ENCODE measurements at regions not wholly inside any gene's neighbourhood (a gene's known extent, or its start where the extent isn't known, plus 50 kb on each side); places are given as distances from the start of the nearest gene placed in this dataset.

GRCh38 chr10:1882728-1883127 is 145.4 kb upstream of the ADARB2 start:
- Mint-ChIP-seq H3K4me3 (ENCODE audit: unreplicated experiment) (no peak overlapping the region), H3K9me3 (ENCODE audit: unreplicated experiment) (peaks cover 11% of the 10 kb centered on the region), H3K36me3 (ENCODE audit: unreplicated experiment) (no peaks in the 10 kb centered on the region), H3K27ac (ENCODE audit: unreplicated experiment) (no peak overlapping the region), H3K4me1 (ENCODE audit: unreplicated experiment) (no peaks in the 10 kb centered on the region), H3K27me3 (ENCODE audit: unreplicated experiment) (peaks cover 16% of the 10 kb centered on the region)
- no peak for DNase-seq (ENCODE audit: extremely low spot score, unreplicated experiment)
- TF ChIP-seq CTCF (IDR thresholded peaks at IDR 0.05) = no peak

GRCh38 chr10:1882180-1882579 is 144.9 kb upstream of the ADARB2 start:
- Mint-ChIP-seq H3K36me3 (ENCODE audit: unreplicated experiment) (no peaks in the 10 kb centered on the region), H3K27ac (ENCODE audit: unreplicated experiment) (no peak overlapping the region), H3K4me3 (ENCODE audit: unreplicated experiment) (no peak overlapping the region), H3K4me1 (ENCODE audit: unreplicated experiment) (no peaks in the 10 kb centered on the region), H3K9me3 (ENCODE audit: unreplicated experiment) (peaks cover 11% of the 10 kb centered on the region), H3K27me3 (ENCODE audit: unreplicated experiment) (peaks cover 16% of the 10 kb centered on the region)
- no peak for DNase-seq (ENCODE audit: extremely low spot score, unreplicated experiment)
- no peak for TF ChIP-seq CTCF (IDR thresholded peaks at IDR 0.05)

GRCh38 chr10:1881636-1882035 is 144.3 kb upstream of the ADARB2 start:
- Mint-ChIP-seq H3K36me3 (ENCODE audit: unreplicated experiment) (no peaks in the 10 kb centered on the region), H3K9me3 (ENCODE audit: unreplicated experiment) (peaks cover 11% of the 10 kb centered on the region), H3K27me3 (ENCODE audit: unreplicated experiment) (peaks cover 16% of the 10 kb centered on the region), H3K27ac (ENCODE audit: unreplicated experiment) (no peak overlapping the region), H3K4me1 (ENCODE audit: unreplicated experiment) (no peaks in the 10 kb centered on the region), H3K4me3 (ENCODE audit: unreplicated experiment) (no peak overlapping the region)
- no peak for TF ChIP-seq CTCF (IDR thresholded peaks at IDR 0.05)
- no peak for DNase-seq (ENCODE audit: extremely low spot score, unreplicated experiment)

GRCh38 chr10:1874533-1874932 is 137.2 kb upstream of the ADARB2 start:
- no peaks in the 10 kb centered on the region for H3K4me1 Mint-ChIP-seq (ENCODE audit: unreplicated experiment)
- peak; percentile 51 for DNase-seq (ENCODE audit: extremely low spot score, unreplicated experiment)
- H3K9me3 Mint-ChIP-seq (ENCODE audit: unreplicated experiment) = peaks cover 5% of the 10 kb centered on the region
- no peak overlapping the region for H3K27ac Mint-ChIP-seq (ENCODE audit: unreplicated experiment)
- TF ChIP-seq CTCF (IDR thresholded peaks at IDR 0.05) = no peak
- peaks cover 28% of the 10 kb centered on the region for H3K27me3 Mint-ChIP-seq (ENCODE audit: unreplicated experiment)
- no peaks in the 10 kb centered on the region for H3K36me3 Mint-ChIP-seq (ENCODE audit: unreplicated experiment)
- no peak overlapping the region for H3K4me3 Mint-ChIP-seq (ENCODE audit: unreplicated experiment)

- H3K4me3 Mint-ChIP-seq (ENCODE audit: unreplicated experiment) = no peak overlapping the region
- H3K27ac Mint-ChIP-seq (ENCODE audit: unreplicated experiment) = no peak overlapping the region
- H3K9me3 Mint-ChIP-seq (ENCODE audit: unreplicated experiment) = peaks cover 5% of the 10 kb centered on the region
Observed at GRCh38 chr10:1873661-1874315, 136.5 kb upstream of the ADARB2 start.

More at GRCh38 chr10:1873661-1874315, 136.5 kb upstream of the ADARB2 start:
- TF ChIP-seq CTCF (IDR thresholded peaks at IDR 0.05) = no peak
- DNase-seq (ENCODE audit: extremely low spot score, unreplicated experiment) = peak; percentile 34
- Mint-ChIP-seq H3K27me3 (ENCODE audit: unreplicated experiment) (peaks cover 34% of the 10 kb centered on the region), H3K36me3 (ENCODE audit: unreplicated experiment) (no peaks in the 10 kb centered on the region), H3K4me1 (ENCODE audit: unreplicated experiment) (no peaks in the 10 kb centered on the region)
